PC-3 (cell line): ENCODE measurements at regions not wholly inside any gene's neighbourhood (a gene's known extent, or its start where the extent isn't known, plus 50 kb on each side); places are given as distances from the start of the nearest gene placed in this dataset.

Experiments used
- EZH2 ChIP-seq: fragments of 300-600 bp; sonication (generic); IDR thresholded peaks from one replicate; pipeline ENCODE4 v1.6.1; 2017; ENCODE audit warnings: antibody characterized with exemption, mild to moderate bottlenecking, low read length; ENCODE audit not compliant: unreplicated experiment
- EZH2phosphoT487 ChIP-seq: fragments of 300-600 bp; sonication (generic); IDR thresholded peaks from 2 replicates; pipeline ENCODE4 v1.6.1; 2018; ENCODE audit warnings: mild to moderate bottlenecking, antibody characterized with exemption, low read length, borderline replicate concordance
- TF ChIP-seq, protein P1 (sequence below): fragments of 300-600 bp; sonication (generic); conservative IDR thresholded peaks from 2 replicates; pipeline ENCODE4 v1.5.1; 2017; ENCODE audit warnings: antibody characterized with exemption, low read depth, mild to moderate bottlenecking, low read length

DNA sequence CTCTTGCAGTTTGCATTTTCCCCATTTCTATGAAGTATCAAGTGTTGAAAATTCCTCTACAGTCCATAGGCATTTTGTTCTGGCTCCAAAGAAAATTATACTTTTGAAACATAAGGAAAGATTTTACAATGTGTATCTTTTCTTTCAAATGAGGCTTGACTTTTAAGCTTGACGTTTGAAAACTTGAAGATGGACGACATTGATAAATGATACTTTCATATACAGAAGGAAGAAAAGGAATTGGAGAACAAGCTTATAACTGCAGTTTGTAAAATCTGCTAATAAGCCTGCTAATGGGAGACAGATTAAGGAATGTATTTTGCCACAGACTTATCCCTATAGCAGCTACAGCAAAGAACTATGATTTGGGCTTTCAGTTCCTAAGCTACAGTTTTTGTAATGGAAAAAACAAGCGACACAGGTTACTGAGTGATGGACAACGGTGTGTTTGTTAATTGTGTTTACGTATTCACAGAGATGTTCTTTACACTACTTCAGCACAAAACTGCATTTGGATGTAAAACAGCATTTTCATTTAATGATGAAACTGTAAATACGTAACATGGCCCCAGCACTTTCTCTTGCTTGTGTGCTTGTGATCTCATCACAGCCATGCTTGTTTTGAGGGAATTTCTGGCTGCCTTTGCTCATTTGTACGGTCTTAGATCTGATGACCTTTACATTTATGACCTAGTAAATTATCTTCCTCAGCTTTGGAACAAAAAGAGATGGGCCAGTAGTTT lies 83.2 kb upstream of the FAT1 start:
- TF ChIP-seq, protein P1, sequence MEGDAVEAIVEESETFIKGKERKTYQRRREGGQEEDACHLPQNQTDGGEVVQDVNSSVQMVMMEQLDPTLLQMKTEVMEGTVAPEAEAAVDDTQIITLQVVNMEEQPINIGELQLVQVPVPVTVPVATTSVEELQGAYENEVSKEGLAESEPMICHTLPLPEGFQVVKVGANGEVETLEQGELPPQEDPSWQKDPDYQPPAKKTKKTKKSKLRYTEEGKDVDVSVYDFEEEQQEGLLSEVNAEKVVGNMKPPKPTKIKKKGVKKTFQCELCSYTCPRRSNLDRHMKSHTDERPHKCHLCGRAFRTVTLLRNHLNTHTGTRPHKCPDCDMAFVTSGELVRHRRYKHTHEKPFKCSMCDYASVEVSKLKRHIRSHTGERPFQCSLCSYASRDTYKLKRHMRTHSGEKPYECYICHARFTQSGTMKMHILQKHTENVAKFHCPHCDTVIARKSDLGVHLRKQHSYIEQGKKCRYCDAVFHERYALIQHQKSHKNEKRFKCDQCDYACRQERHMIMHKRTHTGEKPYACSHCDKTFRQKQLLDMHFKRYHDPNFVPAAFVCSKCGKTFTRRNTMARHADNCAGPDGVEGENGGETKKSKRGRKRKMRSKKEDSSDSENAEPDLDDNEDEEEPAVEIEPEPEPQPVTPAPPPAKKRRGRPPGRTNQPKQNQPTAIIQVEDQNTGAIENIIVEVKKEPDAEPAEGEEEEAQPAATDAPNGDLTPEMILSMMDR, result no peak
- no peak for TF ChIP-seq EZH2phosphoT487
- no peak for TF ChIP-seq EZH2
